HG02678 (cell line): ENCODE measurements at regions not wholly inside any gene's neighbourhood (a gene's known extent, or its start where the extent isn't known, plus 50 kb on each side); places are given as distances from the start of the nearest gene placed in this dataset.
"Not testable (repeated sequence)": the region's sequence is repeated elsewhere in the genome, so short reads cannot be mapped to it uniquely, and the experiment has no call there.

Experiments
- ATAC-seq: cut with Tn5 transposase; IDR thresholded peaks from one replicate; pipeline ENCODE4 v1.9.1; 2021; ENCODE audit warnings: mild to moderate bottlenecking, moderate library complexity; ENCODE audit not compliant: unreplicated experiment

- ATAC-seq = no peak
Measured at GRCh38 chr4:66489370-66489769, 819.1 kb upstream of the EPHA5 start.

GRCh38 chr4:66486068-66486467 lies 815.8 kb upstream of the EPHA5 start:
- ATAC-seq = no peak

GRCh38 chr4:66482186-66482585 lies 811.9 kb upstream of the EPHA5 start:
- ATAC-seq = no peak

GRCh38 chr4:66475596-66475995 lies 805.3 kb upstream of the EPHA5 start:
- no peak for ATAC-seq

- ATAC-seq = no peak
Measured at GRCh38 chr4:66465111-66465510, 794.8 kb upstream of the EPHA5 start.

- not testable (repeated sequence) for ATAC-seq
Measured at GRCh38 chr4:66462890-66463289, 792.6 kb upstream of the EPHA5 start.

- no peak for ATAC-seq
Measured at GRCh38 chr4:66451741-66452140, 781.5 kb upstream of the EPHA5 start.

GRCh38 chr4:66443008-66443407 lies 772.7 kb upstream of the EPHA5 start:
- no peak for ATAC-seq

- no peak for ATAC-seq
Measured at GRCh38 chr4:66439508-66439907, 769.2 kb upstream of the EPHA5 start.

- ATAC-seq = no peak
Measured at GRCh38 chr4:66433706-66434105, 763.4 kb upstream of the EPHA5 start.

- ATAC-seq = no peak
Measured at GRCh38 chr4:66430856-66431255, 760.6 kb upstream of the EPHA5 start.

GRCh38 chr4:66429276-66429675 lies 759.0 kb upstream of the EPHA5 start:
- no peak for ATAC-seq

- no peak for ATAC-seq
Measured at GRCh38 chr4:66416425-66416824, 746.1 kb upstream of the EPHA5 start.

GRCh38 chr4:66404141-66404540 lies 733.9 kb upstream of the EPHA5 start:
- no peak for ATAC-seq

- no peak for ATAC-seq
Measured at GRCh38 chr4:66376921-66377320, 706.6 kb upstream of the EPHA5 start.

GRCh38 chr4:66376396-66376795 lies 706.1 kb upstream of the EPHA5 start:
- ATAC-seq = no peak

GRCh38 chr4:66373268-66373667 lies 703.0 kb upstream of the EPHA5 start:
- no peak for ATAC-seq

- ATAC-seq = no peak
Measured at GRCh38 chr4:66372706-66373105, 702.4 kb upstream of the EPHA5 start.

- ATAC-seq = no peak
Measured at GRCh38 chr4:66367043-66367660, 696.9 kb upstream of the EPHA5 start.

- ATAC-seq = not testable (repeated sequence)
Measured at GRCh38 chr4:66360395-66360794, 690.1 kb upstream of the EPHA5 start.

- ATAC-seq = no peak
Measured at GRCh38 chr4:66357316-66357715, 687.0 kb upstream of the EPHA5 start.

GRCh38 chr4:66355328-66355727 lies 685.0 kb upstream of the EPHA5 start:
- no peak for ATAC-seq

GRCh38 chr4:66351761-66352160 lies 681.5 kb upstream of the EPHA5 start:
- no peak for ATAC-seq
